ENCODE measurements at regions not wholly inside any gene's neighbourhood (a gene's known extent, or its start where the extent isn't known, plus 50 kb on each side); places are given as distances from the start of the nearest gene placed in this dataset.

DNA sequence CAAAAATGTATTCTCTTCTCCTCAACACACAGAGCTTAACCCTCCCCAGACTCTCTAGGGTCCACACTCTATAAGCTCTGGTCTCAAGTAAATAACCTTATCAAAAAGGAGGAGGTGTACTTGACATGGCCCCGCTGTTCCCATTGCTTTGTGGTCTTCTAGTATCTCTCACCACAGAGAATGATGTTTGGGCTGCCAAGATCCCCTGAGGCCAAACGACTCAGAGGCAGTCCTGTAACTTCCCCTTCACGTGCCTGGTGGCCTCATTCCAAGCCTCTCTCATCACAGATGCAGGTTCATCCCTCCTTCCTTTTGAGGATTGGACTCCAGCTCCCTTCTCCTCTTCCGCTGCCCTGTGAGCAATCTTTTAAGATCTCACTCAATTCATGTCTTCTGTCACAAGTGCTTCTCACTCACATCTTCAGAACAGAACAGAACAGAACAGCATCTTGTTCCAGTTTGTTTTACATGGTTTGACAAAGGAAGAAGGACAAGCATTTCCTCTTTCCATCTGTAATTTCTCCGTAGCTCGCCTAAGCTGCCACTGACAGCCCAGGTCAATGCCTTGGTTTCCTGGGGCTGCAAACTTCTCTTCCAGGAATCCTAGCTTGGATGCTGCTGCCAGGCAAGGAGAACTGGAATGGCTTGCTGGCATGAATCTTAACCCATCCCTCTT is 541.5 kb downstream of the CD83 start:
- peaks cover 52% of the 10 kb centered on the region for H3K4me1 ChIP-seq
- no peaks in the 10 kb centered on the region for H3K36me3 ChIP-seq (ENCODE audit: control insufficient read depth, insufficient read depth, low read length)

GRCh38 chr6:14659841-14660240 is 542.3 kb downstream of the CD83 start:
- Histone ChIP-seq H3K27me3 (ENCODE audit: control insufficient read depth, insufficient read depth, low read length) (no peaks in the 10 kb centered on the region), H3K4me2 (ENCODE audit: low read length) (no peak overlapping the region), H2AFZ (no peak overlapping the region), H3K79me2 (no peaks in the 10 kb centered on the region), H3K4me3 (ENCODE audit: low read depth, low read length) (no peak overlapping the region), H3K9me3 (ENCODE audit: control insufficient read depth, low read length) (no peaks in the 10 kb centered on the region), H3K27ac (no peak overlapping the region), H3K9ac (no peak overlapping the region), H3K36me3 (ENCODE audit: control insufficient read depth, insufficient read depth, low read length) (no peaks in the 10 kb centered on the region), H3K4me1 (peaks cover 44% of the 10 kb centered on the region)
- no peak for TF ChIP-seq CTCF (IDR thresholded peaks at IDR 0.05)

More for the DNA sequence above, 541.5 kb downstream of the CD83 start:
- Histone ChIP-seq H3K27me3 (ENCODE audit: control insufficient read depth, insufficient read depth, low read length) (no peaks in the 10 kb centered on the region), H3K27ac (no peak overlapping the region), H3K9ac (no peak overlapping the region), H2AFZ (peak overlapping the region; percentile 36), H3K4me2 (ENCODE audit: low read length) (no peak overlapping the region), H3K79me2 (no peaks in the 10 kb centered on the region), H3K4me3 (ENCODE audit: low read depth, low read length) (no peak overlapping the region), H3K9me3 (ENCODE audit: control insufficient read depth, low read length) (no peaks in the 10 kb centered on the region)
- no peak for TF ChIP-seq CTCF (IDR thresholded peaks at IDR 0.05)

- Histone ChIP-seq H3K79me2 (no peaks in the 10 kb centered on the region), H3K27ac (no peak overlapping the region), H3K9ac (no peak overlapping the region), H3K9me3 (ENCODE audit: control insufficient read depth, low read length) (no peaks in the 10 kb centered on the region), H3K36me3 (ENCODE audit: control insufficient read depth, insufficient read depth, low read length) (no peaks in the 10 kb centered on the region), H2AFZ (peak overlapping the region; percentile 12), H3K4me1 (peaks cover 36% of the 10 kb centered on the region), H3K4me2 (ENCODE audit: low read length) (no peak overlapping the region), H3K4me3 (ENCODE audit: low read depth, low read length) (no peak overlapping the region), H3K27me3 (ENCODE audit: control insufficient read depth, insufficient read depth, low read length) (no peaks in the 10 kb centered on the region)
- no peak for TF ChIP-seq CTCF (IDR thresholded peaks at IDR 0.05)
Observed at GRCh38 chr6:14660806-14661579, 543.4 kb downstream of the CD83 start.

DNA sequence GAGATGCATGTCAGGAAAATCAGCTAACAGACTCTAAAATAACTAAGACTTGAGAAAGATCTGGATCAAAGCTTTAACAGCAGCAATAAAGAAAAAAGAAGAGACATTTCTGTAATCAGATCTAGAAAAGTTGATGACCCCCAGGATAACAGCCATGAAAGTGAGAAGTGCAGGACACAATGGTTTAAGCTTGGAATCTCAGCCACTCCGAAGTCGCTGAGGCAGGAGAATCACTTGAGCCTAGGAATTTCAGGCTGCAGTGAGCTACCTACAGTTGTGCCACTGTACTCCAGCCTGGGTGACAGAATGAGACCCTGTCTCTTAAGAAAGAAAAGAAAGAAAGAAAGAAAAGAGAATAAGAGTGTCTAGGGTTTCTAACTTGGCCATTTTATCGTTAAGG is 544.1 kb downstream of the CD83 start:
- TF ChIP-seq CTCF (IDR thresholded peaks at IDR 0.05): no peak
- no peaks in the 10 kb centered on the region for H3K79me2 ChIP-seq
- H3K36me3 ChIP-seq (ENCODE audit: control insufficient read depth, insufficient read depth, low read length): no peaks in the 10 kb centered on the region
- no peak overlapping the region for H3K27ac ChIP-seq
- H3K9ac ChIP-seq: no peak overlapping the region
- H3K4me2 ChIP-seq (ENCODE audit: low read length): no peak overlapping the region
- peaks cover 29% of the 10 kb centered on the region for H3K4me1 ChIP-seq
- no peak overlapping the region for H3K4me3 ChIP-seq (ENCODE audit: low read depth, low read length)
- H3K27me3 ChIP-seq (ENCODE audit: control insufficient read depth, insufficient read depth, low read length): no peaks in the 10 kb centered on the region
- peak overlapping the region; percentile 12 for H2AFZ ChIP-seq
- no peaks in the 10 kb centered on the region for H3K9me3 ChIP-seq (ENCODE audit: control insufficient read depth, low read length)

All from parathyroid adenoma (tissue), 2 donors.